SKM-1 treated with dmso at 0.1 percent for 144 hours (cell line): ENCODE measurements at regions not wholly inside any gene's neighbourhood (a gene's known extent, or its start where the extent isn't known, plus 50 kb on each side); places are given as distances from the start of the nearest gene placed in this dataset.

Source experiments
- DNase-seq: peaks from one replicate; lab custom pipeline; 2025; ENCODE audit not compliant: unreplicated experiment; lab: John Stamatoyannopoulos, UW

DNA sequence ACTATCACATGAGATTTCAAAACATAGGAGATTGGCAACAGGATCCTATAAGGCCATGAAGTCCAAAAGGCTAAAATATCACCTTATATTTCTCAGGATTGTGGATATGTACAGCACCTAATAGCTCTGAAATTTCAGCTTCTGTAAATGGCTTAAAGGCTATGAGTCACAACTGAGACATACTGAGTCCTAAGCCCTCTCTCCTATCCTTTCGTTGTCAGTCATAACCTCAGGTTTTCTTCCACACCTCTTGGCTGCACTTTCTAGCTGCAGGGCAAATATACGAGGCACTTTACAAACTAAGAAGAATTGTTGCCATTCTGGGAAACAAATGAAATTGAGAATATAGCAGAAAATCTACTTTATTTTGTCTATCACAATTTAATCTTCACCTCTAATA is 969.9 kb upstream of the EPHA7 start:
- no peak for DNase-seq

DNA sequence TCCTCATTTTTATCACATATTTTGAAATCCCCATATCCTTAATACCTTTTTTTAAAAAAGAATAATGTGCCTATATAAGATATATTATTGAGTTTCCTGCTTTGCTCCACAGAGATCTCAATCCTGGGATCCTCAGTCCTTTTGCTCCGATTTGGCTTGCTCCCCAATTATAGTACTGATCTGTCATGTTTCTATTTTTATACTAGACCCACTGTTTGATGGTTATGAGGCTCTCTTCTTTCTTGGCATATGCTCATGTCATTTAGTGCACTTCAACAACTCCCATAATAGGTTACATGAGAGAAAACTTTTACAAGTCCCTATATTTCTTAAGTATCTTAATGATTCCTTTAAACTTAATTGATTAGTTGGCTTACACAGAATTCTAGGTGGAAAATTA is 958.5 kb upstream of the EPHA7 start:
- DNase-seq, result no peak

DNA sequence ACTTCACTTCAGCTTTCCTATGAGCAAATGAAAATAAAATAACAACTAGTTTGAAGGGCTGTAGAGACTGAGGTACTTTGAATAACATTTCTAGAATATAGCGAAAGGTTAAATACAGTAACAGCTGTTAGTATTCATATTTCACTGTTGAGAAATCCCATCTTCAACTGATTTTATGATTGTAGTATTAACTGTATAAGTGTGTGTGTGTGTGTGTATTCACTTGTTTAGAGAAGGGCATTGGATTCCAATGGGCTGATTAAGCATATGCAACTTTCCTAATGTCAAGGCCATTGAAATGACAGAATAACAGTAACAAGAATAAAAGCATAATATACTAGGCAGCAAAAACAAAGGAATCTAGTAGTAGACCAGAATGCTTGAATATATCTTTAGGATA is 957.5 kb upstream of the EPHA7 start:
- DNase-seq, result no peak

GRCh38 chr6:94372229-94372628 is 952.9 kb upstream of the EPHA7 start:
- DNase-seq, result no peak

DNA sequence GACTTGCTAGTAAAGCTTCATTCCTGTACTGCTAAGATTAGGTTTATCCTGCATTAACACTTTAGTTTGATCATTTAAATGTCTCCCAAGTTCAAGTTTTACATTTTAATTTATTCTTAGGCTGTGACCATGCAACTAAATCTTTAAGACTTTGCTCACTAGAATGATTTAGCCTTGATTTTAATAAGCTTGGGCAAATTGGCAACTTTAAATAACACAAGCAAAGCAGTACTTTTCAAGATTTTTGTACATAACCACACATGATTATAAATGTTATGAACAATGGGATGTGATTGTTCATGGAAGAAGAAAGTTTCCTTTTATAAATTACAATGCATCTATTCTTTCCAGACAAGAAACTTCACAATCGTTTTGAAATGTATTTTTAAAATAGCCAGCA is 948.0 kb upstream of the EPHA7 start:
- DNase-seq, result no peak

DNA sequence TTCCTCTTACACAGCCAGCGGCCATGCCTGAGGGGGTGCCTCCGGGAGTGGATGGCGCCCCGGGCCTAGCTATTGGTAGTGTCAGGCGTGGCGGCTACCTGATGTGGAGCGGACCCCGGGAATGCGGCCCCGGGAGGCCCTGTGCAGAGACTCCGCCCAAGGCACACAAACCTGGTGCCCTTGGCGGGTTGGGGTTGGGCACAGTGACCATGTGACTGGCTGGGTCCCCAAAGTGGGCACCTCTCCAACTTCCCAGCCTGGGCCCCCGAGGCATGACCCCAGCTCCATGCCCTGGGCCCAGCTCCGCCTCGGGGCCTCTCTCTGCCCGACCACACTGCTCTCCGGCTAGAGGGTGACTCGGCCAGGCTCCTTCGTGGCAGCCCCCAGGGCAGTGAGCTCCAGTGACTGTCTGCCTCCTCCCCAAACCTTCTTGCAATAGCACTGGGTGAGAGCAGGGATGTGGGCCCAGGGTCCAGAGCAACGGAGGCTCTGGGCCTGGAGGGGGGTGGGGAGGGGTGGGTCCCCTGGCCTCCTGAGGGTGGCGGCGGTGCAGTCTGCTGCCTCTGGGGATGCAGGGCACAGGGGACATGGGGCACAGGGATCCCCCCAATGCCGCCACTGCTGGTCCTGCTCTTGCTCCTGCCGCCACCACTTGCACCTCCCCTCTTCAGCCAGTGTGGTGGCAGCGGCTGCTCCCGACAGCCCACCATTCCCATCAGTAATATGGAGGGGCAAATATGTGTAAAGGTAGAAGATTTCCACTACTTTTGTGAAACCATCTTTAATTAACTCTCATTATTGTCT is 942.9 kb upstream of the EPHA7 start:
- no peak for DNase-seq

GRCh38 chr6:94361304-94362060 is 942.1 kb upstream of the EPHA7 start:
- DNase-seq, result no peak

DNA sequence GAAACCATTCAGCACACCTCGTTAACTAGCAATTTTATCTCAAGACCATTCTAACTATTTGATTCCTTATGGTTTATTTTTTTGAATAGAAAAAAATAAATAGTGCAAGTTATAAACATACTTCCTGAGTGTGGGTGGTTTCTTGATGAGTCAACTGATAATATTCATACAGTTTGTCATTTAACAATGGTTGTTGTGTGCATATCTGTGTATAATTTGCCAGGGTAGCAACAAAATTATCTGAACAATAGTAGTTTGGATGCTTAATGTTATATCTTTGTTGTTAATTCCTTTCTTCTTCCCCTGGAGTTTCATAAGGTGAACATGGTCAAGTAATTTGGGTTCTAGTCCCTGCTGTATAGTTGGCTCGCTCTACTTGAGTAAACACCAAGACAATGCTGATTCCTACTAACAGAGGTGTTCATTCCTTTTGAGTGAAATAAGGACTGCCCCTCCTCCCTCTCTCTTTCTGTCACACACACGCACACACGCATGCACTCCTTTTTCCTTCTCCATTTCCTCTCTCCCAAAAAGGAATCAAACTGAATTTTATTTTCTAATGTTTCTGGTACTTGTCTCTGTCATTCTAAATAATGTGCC is 938.1 kb upstream of the EPHA7 start:
- no peak for DNase-seq

DNA sequence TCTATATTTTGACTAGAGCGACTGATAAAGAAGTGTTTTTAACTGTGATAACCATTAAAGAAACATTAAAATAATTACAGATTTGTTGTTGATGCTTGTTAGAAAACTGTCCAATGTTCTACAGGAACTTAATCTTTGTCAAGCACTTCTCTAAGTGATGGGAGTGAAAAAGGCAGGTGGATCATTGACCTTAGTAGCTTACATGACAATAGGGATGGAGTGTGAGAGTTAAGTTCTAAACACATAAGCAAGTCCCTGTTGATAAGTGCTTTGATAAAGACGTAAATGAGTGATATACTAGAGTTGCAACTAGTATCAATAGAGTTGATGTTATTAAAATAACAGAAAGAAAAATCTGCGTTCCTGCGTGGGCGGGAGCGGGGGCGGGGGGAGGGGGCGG is 931.5 kb upstream of the EPHA7 start:
- no peak for DNase-seq

GRCh38 chr6:94349227-94349626 is 929.9 kb upstream of the EPHA7 start:
- no peak for DNase-seq

- DNase-seq, result no peak
Observed at GRCh38 chr6:94344866-94345265, 925.5 kb upstream of the EPHA7 start.

- no peak for DNase-seq
Observed at GRCh38 chr6:94341173-94341572, 921.8 kb upstream of the EPHA7 start.

- no peak for DNase-seq
Observed at GRCh38 chr6:94323853-94324252, 904.5 kb upstream of the EPHA7 start.

DNA sequence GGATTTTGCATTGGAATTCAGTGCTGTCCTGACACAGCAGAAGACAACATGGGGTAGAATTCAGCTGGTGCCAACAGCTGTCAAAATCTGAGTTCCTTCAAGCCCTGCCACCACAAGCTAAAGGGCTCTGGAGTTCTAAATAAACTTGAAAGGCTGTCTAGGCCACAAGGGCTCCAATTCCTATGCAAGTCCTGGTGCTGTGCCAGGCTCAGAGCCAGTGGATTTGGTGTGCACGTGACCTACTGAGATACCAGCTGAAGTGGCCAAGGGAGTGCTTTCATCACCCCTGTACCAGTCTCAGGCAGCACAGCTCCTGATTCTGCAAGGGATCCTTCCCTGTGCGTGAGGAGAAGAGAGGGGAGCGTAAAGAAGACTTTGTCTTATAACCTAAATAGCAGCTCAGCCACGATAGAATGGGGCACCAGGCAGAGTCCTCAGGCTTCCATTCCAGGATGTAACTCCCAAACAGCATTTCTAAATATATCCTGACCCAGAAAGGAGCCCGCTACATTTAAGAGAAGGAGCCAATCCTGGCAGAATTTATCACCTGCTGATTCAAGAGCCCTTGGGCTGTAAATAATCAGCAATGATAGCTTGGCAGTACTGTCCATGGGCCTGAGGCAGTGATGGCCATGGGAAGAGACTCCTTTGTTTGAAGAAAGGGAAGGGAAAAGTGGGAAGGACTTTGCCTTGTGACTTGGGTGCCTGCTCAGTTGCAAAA is 881.2 kb upstream of the EPHA7 start:
- DNase-seq, result no peak

- DNase-seq, result no peak
Observed at GRCh38 chr6:94289131-94289530, 869.8 kb upstream of the EPHA7 start.

DNA sequence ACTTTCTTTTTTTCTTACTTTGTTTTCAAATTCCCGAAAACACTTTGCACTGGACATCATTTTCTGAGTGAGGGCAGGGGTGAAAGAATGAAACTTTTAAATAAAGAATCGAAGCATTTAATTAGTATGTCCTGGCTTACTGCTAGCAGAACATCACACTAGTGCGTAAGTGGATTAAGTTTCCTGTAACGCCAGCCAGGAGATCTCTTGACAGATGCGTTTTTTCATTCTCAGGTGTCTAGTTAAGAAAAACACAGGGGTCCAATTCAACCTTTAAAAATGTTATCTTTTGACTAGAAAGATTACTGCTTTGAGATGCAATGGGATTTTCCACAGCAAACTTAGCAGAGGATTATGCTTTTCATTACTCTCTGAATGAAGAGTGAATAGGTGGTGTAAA is 858.8 kb upstream of the EPHA7 start:
- no peak for DNase-seq

- no peak for DNase-seq
Observed at GRCh38 chr6:94272327-94272726, 853.0 kb upstream of the EPHA7 start.

- DNase-seq, result no peak
Observed at GRCh38 chr6:94270091-94270948, 851.0 kb upstream of the EPHA7 start.

GRCh38 chr6:94269256-94269655 is 849.9 kb upstream of the EPHA7 start:
- DNase-seq, result no peak

GRCh38 chr6:94260765-94261164 is 841.4 kb upstream of the EPHA7 start:
- DNase-seq, result no peak

DNA sequence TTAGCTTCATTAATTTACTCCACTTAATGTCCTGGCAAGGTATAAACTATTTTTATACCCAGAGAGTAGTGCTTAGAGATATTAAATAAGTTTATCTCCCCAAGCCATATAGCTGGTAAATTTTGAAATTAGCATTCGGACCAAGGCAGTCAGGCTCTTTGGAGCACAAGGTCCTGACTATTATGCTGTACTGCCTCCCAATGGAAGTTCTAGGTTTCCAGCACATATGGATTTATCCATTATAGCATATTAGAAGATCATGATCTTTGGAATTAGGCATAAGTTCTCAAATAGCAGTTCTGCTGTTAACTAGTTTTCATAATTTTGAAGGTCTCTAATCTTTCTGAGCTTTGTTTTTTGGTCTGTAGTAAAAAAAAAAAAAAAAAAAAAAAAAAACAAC is 835.3 kb upstream of the EPHA7 start:
- DNase-seq, result no peak
